ENCODE measurements at regions not wholly inside any gene's neighbourhood (a gene's known extent, or its start where the extent isn't known, plus 50 kb on each side); places are given as distances from the start of the nearest gene placed in this dataset.

GRCh38 chr17:55563363-55563762, 52.1 kb upstream of the SMIM36 start:
- Histone ChIP-seq H4K20me1 (replicated peaks in 1 of 2; ENCODE audit: control insufficient read depth in 1 of 2, insufficient read depth in 2 of 2, low read length in 2 of 2) (no peaks in the 10 kb centered on the region), H4K91ac (replicated peaks; ENCODE audit: insufficient read length, low read length) (no peak overlapping the region), H3K27me3 (replicated peaks in 1 of 4; ENCODE audit: control insufficient read depth in 3 of 4, extremely low read depth in 1 of 4, insufficient read depth in 3 of 4, low read length in 3 of 4) (no peaks in the 10 kb centered on the region), H2BK12ac (ENCODE audit: low read depth, low read length) (no peak overlapping the region), H3K23me2 (ENCODE audit: low read depth, low read length) (no peaks in the 10 kb centered on the region), H3K27ac (ENCODE audit: low read depth, low read length) (no peak overlapping the region), H4K8ac (ENCODE audit: extremely low read depth, insufficient read depth, low read length) (no peak overlapping the region), H3K4ac (replicated peaks; ENCODE audit: insufficient read length, low read depth, low read length) (no peak overlapping the region), H3K36me3 (ENCODE audit: control insufficient read depth in 2 of 4, insufficient read depth in 4 of 4, low read length in 3 of 4) (no peaks in the 10 kb centered on the region), H2AFZ (ENCODE audit: low read length) (no peak overlapping the region), H3K18ac (ENCODE audit: extremely low read depth, low read length) (no peak overlapping the region), H3K9me3 (ENCODE audit: insufficient read depth in 2 of 2, low read depth in 1 of 2, low read length in 1 of 2) (no peaks in the 10 kb centered on the region), H3K4me2 (ENCODE audit: insufficient read depth in 1 of 2, low read depth in 2 of 2, low read length in 2 of 2) (no peak overlapping the region), H3K79me1 (ENCODE audit: low read depth, low read length) (no peaks in the 10 kb centered on the region), H3K4me3 (ENCODE audit: extremely low read depth in 1 of 4, insufficient read depth in 2 of 4, low read depth in 3 of 4, low read length in 4 of 4) (no peak overlapping the region), H3K23ac (ENCODE audit: insufficient read length) (no peak overlapping the region), H2AK5ac (ENCODE audit: low read depth, low read length) (no peak overlapping the region), H2BK5ac (ENCODE audit: low read depth, low read length) (no peak overlapping the region), H3K4me1 (replicated peaks in 1 of 4; ENCODE audit: control insufficient read depth in 3 of 4, insufficient read depth in 4 of 4, low read length in 3 of 4) (peaks cover 0 to 9% (median 5%) of the 10 kb centered on the region in 4 experiments; a peak in 4 of 7 replicates), H2BK120ac (replicated peaks; ENCODE audit: low read depth, low read length) (no peak overlapping the region), H3K56ac (replicated peaks; ENCODE audit: insufficient read length, low read depth, low read length) (no peak overlapping the region), H2BK20ac (ENCODE audit: low read length) (no peak overlapping the region), H4K5ac (ENCODE audit: insufficient read length, low read depth, low read length) (no peak overlapping the region), H3K14ac (ENCODE audit: insufficient read length) (no peak overlapping the region), H2BK15ac (ENCODE audit: low read length) (no peak overlapping the region), H3K9ac (replicated peaks in 1 of 4; ENCODE audit: extremely low read depth in 1 of 4, low read depth in 3 of 4, low read length in 3 of 4) (no peak overlapping the region), H3K79me2 (ENCODE audit: control insufficient read depth in 1 of 2, insufficient read depth in 2 of 2, low read length in 2 of 2) (no peaks in the 10 kb centered on the region)
- no peak for DNase-seq (ENCODE audit: low read depth in 1 of 2, low spot score in 2 of 2)
- CTCF ChIA-PET (ENCODE audit: partially characterized antibody), result interaction anchor here (1.7 kb wide), 1 partner anchor 30 kb away, joined by 5 read pairs; no protein-coding TSS in a partner anchor
- FAIRE-seq, result no peak
- WGBS, 2 experiments (ENCODE audit: extremely low coverage in 1 of 2, insufficient coverage in 1 of 2, insufficient read length in 1 of 2, insufficient replicate concordance in 2 of 2, low coverage in 1 of 2, low lambda C conversion rate in 2 of 2, missing lambda C conversion rate in 1 of 2), result 85% methylated on average over 1 of the region's 1 CpG; no CpG with 5 or more reads in 1 of the 2 experiments
- POLR2A ChIA-PET (ENCODE audit: partially characterized antibody), result no interaction called here
- TF ChIP-seq GABPA (IDR thresholded peaks at IDR 0.05; ENCODE audit: borderline replicate concordance, insufficient read depth, low read length), result no peak
- TF ChIP-seq USF2 (IDR thresholded peaks at IDR 0.05; ENCODE audit: low read length), result no peak
- TF ChIP-seq TAF1 (IDR thresholded peaks at IDR 0.05; ENCODE audit: low read depth, low read length), result no peak
- TF ChIP-seq RFX5 (IDR thresholded peaks at IDR 0.05; ENCODE audit: borderline replicate concordance, low read depth, low read length), result no peak
- no peak for TF ChIP-seq RXRA (IDR thresholded peaks at IDR 0.05; ENCODE audit: insufficient read depth, low read depth, low read length)
- TF ChIP-seq KDM5A (IDR thresholded peaks at IDR 0.05; ENCODE audit: low read length), result no peak
- TF ChIP-seq HDAC2 (IDR thresholded peaks at IDR 0.05; ENCODE audit: borderline replicate concordance in 1 of 2, low read depth in 2 of 2, low read length in 2 of 2), result no peak
- TF ChIP-seq RAD21 (IDR thresholded peaks at IDR 0.05 in 1 of 2, conservative IDR thresholded peaks at IDR 0.05 in 1 of 2; ENCODE audit: low read depth in 2 of 2, low read length in 2 of 2), result no peak
- no peak for TF ChIP-seq FOSL1 (IDR thresholded peaks at IDR 0.05; ENCODE audit: insufficient read depth, low read depth, low read length)

Data from H1 (cell line).